Peyer's patch (tissue), 4 donors: ENCODE measurements at regions not wholly inside any gene's neighbourhood (a gene's known extent, or its start where the extent isn't known, plus 50 kb on each side); places are given as distances from the start of the nearest gene placed in this dataset.

ENCODE experiments used
- POLR2A ChIP-seq, 2 donors: fragments of 450-650 bp; IDR thresholded peaks; one replicate each; pipeline ENCODE4 v1.5.1; 2017; ENCODE audit warnings: antibody characterized with exemption in 2 of 2, mild to moderate bottlenecking in 2 of 2, moderate library complexity in 2 of 2
- TF ChIP-seq, protein P1 (sequence below), 6 experiments: fragments of 450-650 bp in 4 of 6; fragments of 200-600 bp in 2 of 6; sonication (generic) in 1 of 6; IDR thresholded peaks; one replicate each; pipeline ENCODE4 v1.5.1; 2017 to 2019; ENCODE audit warnings: antibody characterized with exemption in 6 of 6, mild to moderate bottlenecking in 3 of 6, moderate library complexity in 1 of 6

- TF ChIP-seq, protein P1, sequence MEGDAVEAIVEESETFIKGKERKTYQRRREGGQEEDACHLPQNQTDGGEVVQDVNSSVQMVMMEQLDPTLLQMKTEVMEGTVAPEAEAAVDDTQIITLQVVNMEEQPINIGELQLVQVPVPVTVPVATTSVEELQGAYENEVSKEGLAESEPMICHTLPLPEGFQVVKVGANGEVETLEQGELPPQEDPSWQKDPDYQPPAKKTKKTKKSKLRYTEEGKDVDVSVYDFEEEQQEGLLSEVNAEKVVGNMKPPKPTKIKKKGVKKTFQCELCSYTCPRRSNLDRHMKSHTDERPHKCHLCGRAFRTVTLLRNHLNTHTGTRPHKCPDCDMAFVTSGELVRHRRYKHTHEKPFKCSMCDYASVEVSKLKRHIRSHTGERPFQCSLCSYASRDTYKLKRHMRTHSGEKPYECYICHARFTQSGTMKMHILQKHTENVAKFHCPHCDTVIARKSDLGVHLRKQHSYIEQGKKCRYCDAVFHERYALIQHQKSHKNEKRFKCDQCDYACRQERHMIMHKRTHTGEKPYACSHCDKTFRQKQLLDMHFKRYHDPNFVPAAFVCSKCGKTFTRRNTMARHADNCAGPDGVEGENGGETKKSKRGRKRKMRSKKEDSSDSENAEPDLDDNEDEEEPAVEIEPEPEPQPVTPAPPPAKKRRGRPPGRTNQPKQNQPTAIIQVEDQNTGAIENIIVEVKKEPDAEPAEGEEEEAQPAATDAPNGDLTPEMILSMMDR (IDR thresholded peaks at IDR 0.05): no peak
- no peak for TF ChIP-seq POLR2A (IDR thresholded peaks at IDR 0.05)
Observed at GRCh38 chr22:23002612-23003180, 67.6 kb upstream of the GNAZ start.
